ENCODE measurements at regions not wholly inside any gene's neighbourhood (a gene's known extent, or its start where the extent isn't known, plus 50 kb on each side); places are given as distances from the start of the nearest gene placed in this dataset.
"Not testable (repeated sequence)": the region's sequence is repeated elsewhere in the genome, so short reads cannot be mapped to it uniquely, and the experiment has no call there.

GRCh38 chr13:74272826-74273225 is 138.6 kb upstream of the KLF12 start:
- Histone ChIP-seq H3K27ac (ENCODE audit: low read length) (no peak overlapping the region), H3K9me3 (no peaks in the 10 kb centered on the region), H3K27me3 (replicated peaks in 1 of 2; ENCODE audit: control insufficient read depth in 2 of 2, extremely low read depth in 1 of 2, insufficient read depth in 2 of 2, low read length in 1 of 2) (no peaks in the 10 kb centered on the region), H3K4me3 (ENCODE audit: control insufficient read depth in 1 of 2, extremely low read depth in 1 of 2, low read length in 1 of 2) (no peak overlapping the region), H3K4me1 (ENCODE audit: control insufficient read depth in 1 of 2, extremely low read depth in 1 of 2, insufficient read depth in 2 of 2, low read length in 2 of 2) (no peaks in the 10 kb centered on the region), H3K36me3 (ENCODE audit: control insufficient read depth in 2 of 2, extremely low read depth in 1 of 2, insufficient read depth in 1 of 2, low read length in 1 of 2) (no peaks in the 10 kb centered on the region)
- CTCF ChIA-PET, result interaction anchor here (0.5 to 1.3 kb wide), 5 partner anchors 12 to 1355 kb away, joined by 3 to 10 read pairs (median 5); no protein-coding TSS in a partner anchor
- peaks cover 31 to 59% (median 36%) of the 10 kb centered on the region in 3 donors for H3K4me1 Mint-ChIP-seq
- no peak for ATAC-seq (replicated peaks in 1 of 4)
- no CpG with 5 or more reads among the region's 1 CpG for WGBS (ENCODE audit: insufficient coverage)
- H3K36me3 Mint-ChIP-seq, result peaks cover 44% of the 10 kb centered on the region
- peaks cover 5 to 14% (median 7%) of the 10 kb centered on the region in 3 donors for H3K9me3 Mint-ChIP-seq
- H3K27me3 Mint-ChIP-seq, result no peaks in the 10 kb centered on the region
- POLR2A ChIA-PET, result interaction anchor here in 1 of 2 donors (1.0 to 1.1 kb wide), 3 partner anchors 8 to 24 kb away, joined by 3 to 4 read pairs (median 4); no protein-coding TSS in a partner anchor
- no peak for DNase-seq
- H3K4me3 Mint-ChIP-seq, result no peak overlapping the region
- H3K27ac Mint-ChIP-seq, result peak overlapping the region in 1 of 2 donors; percentile 33

- Mint-ChIP-seq H3K9me3 (peaks cover 11 to 30% (median 16%) of the 10 kb centered on the region in 3 donors), H3K4me3 (no peak overlapping the region), H3K36me3 (peaks cover 56% of the 10 kb centered on the region), H3K27ac (peak overlapping the region in 1 of 2 donors; percentile 21), H3K27me3 (no peaks in the 10 kb centered on the region), H3K4me1 (peaks cover 20 to 42% (median 27%) of the 10 kb centered on the region in 3 donors)
- H3K36me3 ChIP-seq (ENCODE audit: control insufficient read depth in 2 of 2, extremely low read depth in 1 of 2, insufficient read depth in 1 of 2, low read length in 1 of 2), result no peaks in the 10 kb centered on the region
- DNase-seq (no peak), ATAC-seq (replicated peaks in 1 of 4) (no peak)
- H3K27ac ChIP-seq (ENCODE audit: low read length), result no peak overlapping the region
- H3K9me3 ChIP-seq, result peaks cover 3% of the 10 kb centered on the region
- H3K4me3 ChIP-seq (ENCODE audit: control insufficient read depth in 1 of 2, extremely low read depth in 1 of 2, low read length in 1 of 2), result no peak overlapping the region
- H3K4me1 ChIP-seq (ENCODE audit: control insufficient read depth in 1 of 2, extremely low read depth in 1 of 2, insufficient read depth in 2 of 2, low read length in 2 of 2), result no peaks in the 10 kb centered on the region
- ChIA-PET POLR2A (interaction anchor here in 1 of 2 donors (0.6 kb wide), 1 partner anchor 25 kb away, joined by 3 read pairs; no protein-coding TSS in a partner anchor), CTCF (interaction anchor here in 1 of 2 donors (1.2 kb wide), 1 partner anchor 17 kb away, joined by 3 read pairs; no protein-coding TSS in a partner anchor)
- no peaks in the 10 kb centered on the region for H3K27me3 ChIP-seq (replicated peaks in 1 of 2; ENCODE audit: control insufficient read depth in 2 of 2, extremely low read depth in 1 of 2, insufficient read depth in 2 of 2, low read length in 1 of 2)
- 80% methylated on average over 1 of the region's 1 CpG for WGBS (ENCODE audit: insufficient coverage)
These were observed 135.8 kb upstream of the KLF12 start for GRCh38 chr13:74270018-74270417.

- no peaks in the 10 kb centered on the region for H3K27me3 Mint-ChIP-seq
- CTCF ChIA-PET, result no interaction called here
These were observed 132.7 kb upstream of the KLF12 start for GRCh38 chr13:74266861-74267260.

GRCh38 chr13:74266309-74266708 is 132.1 kb upstream of the KLF12 start:
- H3K36me3 Mint-ChIP-seq, result peaks cover 59% of the 10 kb centered on the region
- Histone ChIP-seq H3K4me1 (ENCODE audit: control insufficient read depth in 1 of 2, extremely low read depth in 1 of 2, insufficient read depth in 2 of 2, low read length in 2 of 2) (no peaks in the 10 kb centered on the region), H3K27ac (ENCODE audit: low read length) (no peak overlapping the region), H3K9me3 (peaks cover 5% of the 10 kb centered on the region), H3K27me3 (replicated peaks in 1 of 2; ENCODE audit: control insufficient read depth in 2 of 2, extremely low read depth in 1 of 2, insufficient read depth in 2 of 2, low read length in 1 of 2) (no peaks in the 10 kb centered on the region), H3K36me3 (ENCODE audit: control insufficient read depth in 2 of 2, extremely low read depth in 1 of 2, insufficient read depth in 1 of 2, low read length in 1 of 2) (no peaks in the 10 kb centered on the region), H3K4me3 (ENCODE audit: control insufficient read depth in 1 of 2, extremely low read depth in 1 of 2, low read length in 1 of 2) (no peak overlapping the region)
- H3K4me3 Mint-ChIP-seq, result no peak overlapping the region
- peaks cover 0 to 19% (median 3%) of the 10 kb centered on the region in 3 donors for H3K4me1 Mint-ChIP-seq
- ChIA-PET CTCF (no interaction called here), POLR2A (no interaction called here)
- H3K9me3 Mint-ChIP-seq, result peaks cover 13 to 31% (median 25%) of the 10 kb centered on the region in 3 donors
- WGBS (ENCODE audit: insufficient coverage), result 100% methylated on average over 2 of the region's 3 CpGs
- ATAC-seq (replicated peaks in 1 of 4) (no peak), DNase-seq (no peak)
- H3K27me3 Mint-ChIP-seq, result no peaks in the 10 kb centered on the region
- no peak overlapping the region for H3K27ac Mint-ChIP-seq

More at GRCh38 chr13:74266861-74267260, 132.7 kb upstream of the KLF12 start:
- ATAC-seq (replicated peaks in 1 of 4) (no peak), DNase-seq (no peak)
- Mint-ChIP-seq H3K36me3 (peaks cover 64% of the 10 kb centered on the region), H3K9me3 (peaks cover 13 to 36% (median 28%) of the 10 kb centered on the region in 3 donors), H3K4me1 (peaks cover 0 to 18% (median 3%) of the 10 kb centered on the region in 3 donors), H3K4me3 (no peak overlapping the region), H3K27ac (no peak overlapping the region)
- no peaks in the 10 kb centered on the region for H3K36me3 ChIP-seq (ENCODE audit: control insufficient read depth in 2 of 2, extremely low read depth in 1 of 2, insufficient read depth in 1 of 2, low read length in 1 of 2)
- H3K4me3 ChIP-seq (ENCODE audit: control insufficient read depth in 1 of 2, extremely low read depth in 1 of 2, low read length in 1 of 2), result no peak overlapping the region
- no peak overlapping the region for H3K27ac ChIP-seq (ENCODE audit: low read length)
- no peaks in the 10 kb centered on the region for H3K4me1 ChIP-seq (ENCODE audit: control insufficient read depth in 1 of 2, extremely low read depth in 1 of 2, insufficient read depth in 2 of 2, low read length in 2 of 2)
- POLR2A ChIA-PET, result no interaction called here
- no peaks in the 10 kb centered on the region for H3K27me3 ChIP-seq (replicated peaks in 1 of 2; ENCODE audit: control insufficient read depth in 2 of 2, extremely low read depth in 1 of 2, insufficient read depth in 2 of 2, low read length in 1 of 2)
- peaks cover 5% of the 10 kb centered on the region for H3K9me3 ChIP-seq
- no CpG with 5 or more reads among the region's 1 CpG for WGBS (ENCODE audit: insufficient coverage)

GRCh38 chr13:74264333-74264732 is 130.1 kb upstream of the KLF12 start:
- Mint-ChIP-seq H3K27me3 (no peaks in the 10 kb centered on the region), H3K9me3 (peaks cover 13 to 28% (median 23%) of the 10 kb centered on the region in 3 donors), H3K36me3 (peaks cover 50% of the 10 kb centered on the region), H3K4me3 (no peak overlapping the region), H3K4me1 (peaks cover 7 to 25% (median 11%) of the 10 kb centered on the region in 3 donors), H3K27ac (peak overlapping the region; percentile 16 to 23)
- H3K4me1 ChIP-seq (ENCODE audit: control insufficient read depth in 1 of 2, extremely low read depth in 1 of 2, insufficient read depth in 2 of 2, low read length in 2 of 2), result peaks cover 0 to 7% of the 10 kb centered on the region in 2 experiments
- no peak overlapping the region for H3K27ac ChIP-seq (ENCODE audit: low read length)
- H3K36me3 ChIP-seq (ENCODE audit: control insufficient read depth in 2 of 2, extremely low read depth in 1 of 2, insufficient read depth in 1 of 2, low read length in 1 of 2), result no peaks in the 10 kb centered on the region
- ChIA-PET CTCF (interaction anchor here in 1 of 2 donors (0.7 to 1.7 kb wide), 2 partner anchors 22 to 23 kb away, joined by 4 to 5 read pairs; no protein-coding TSS in a partner anchor), POLR2A (no interaction called here)
- no peaks in the 10 kb centered on the region for H3K27me3 ChIP-seq (replicated peaks in 1 of 2; ENCODE audit: control insufficient read depth in 2 of 2, extremely low read depth in 1 of 2, insufficient read depth in 2 of 2, low read length in 1 of 2)
- DNase-seq, result no peak
- ATAC-seq (replicated peaks in 1 of 4), result no peak
- H3K9me3 ChIP-seq, result peaks cover 5% of the 10 kb centered on the region
- H3K4me3 ChIP-seq (ENCODE audit: control insufficient read depth in 1 of 2, extremely low read depth in 1 of 2, low read length in 1 of 2), result no peak overlapping the region

- no CpG with 5 or more reads among the region's 3 CpGs for WGBS (ENCODE audit: insufficient coverage)
- H3K27me3 ChIP-seq (replicated peaks in 1 of 2; ENCODE audit: control insufficient read depth in 2 of 2, extremely low read depth in 1 of 2, insufficient read depth in 2 of 2, low read length in 1 of 2); CTCF ChIA-PET; H3K27ac ChIP-seq (ENCODE audit: low read length); H3K4me3 ChIP-seq (ENCODE audit: control insufficient read depth in 1 of 2, extremely low read depth in 1 of 2, low read length in 1 of 2); POLR2A ChIA-PET; DNase-seq; H3K27me3 Mint-ChIP-seq; H3K36me3 ChIP-seq (ENCODE audit: control insufficient read depth in 2 of 2, extremely low read depth in 1 of 2, insufficient read depth in 1 of 2, low read length in 1 of 2); ATAC-seq (replicated peaks in 1 of 4); H3K4me3 Mint-ChIP-seq; H3K9me3 ChIP-seq: not testable (repeated sequence)
- peaks cover 8 to 17% (median 16%) of the 10 kb centered on the region in 3 donors for H3K9me3 Mint-ChIP-seq
- H3K4me1 ChIP-seq (ENCODE audit: control insufficient read depth in 1 of 2, extremely low read depth in 1 of 2, insufficient read depth in 2 of 2, low read length in 2 of 2), result peaks cover 5 to 26% of the 10 kb centered on the region in 2 experiments
- peak overlapping the region in 1 of 2 donors; percentile 56 for H3K27ac Mint-ChIP-seq
- peaks cover 36 to 52% (median 41%) of the 10 kb centered on the region in 3 donors for H3K4me1 Mint-ChIP-seq
- peaks cover 38% of the 10 kb centered on the region for H3K36me3 Mint-ChIP-seq
These were observed 126.2 kb upstream of the KLF12 start for GRCh38 chr13:74260420-74260819.
